Stimulated activated CD4-positive, alpha-beta T cell treated with anti-CD3 and anti-CD28 coated beads, Interleukin-4, amount 100 ng/mL, for 1 hour (primary cell): ENCODE measurements at regions not wholly inside any gene's neighbourhood (a gene's known extent, or its start where the extent isn't known, plus 50 kb on each side); places are given as distances from the start of the nearest gene placed in this dataset.
A peak's percentile ranks its signal among the peaks of the same experiment; 100 is the strongest.

Source experiments
- DNase-seq: peaks from one replicate; pipeline ENCODE4 v3.0.0-alpha.2; 2020

- DNase-seq = no peak
These were observed 337.6 kb upstream of the OR4E1 start for GRCh38 chr14:22011253-22011642.

GRCh38 chr14:22010545-22011252, 337.1 kb upstream of the OR4E1 start:
- DNase-seq = no peak

- no peak for DNase-seq
These were observed 335.1 kb upstream of the OR4E1 start for GRCh38 chr14:22008766-22009165.

GRCh38 chr14:22007784-22008412, 334.3 kb upstream of the OR4E1 start:
- DNase-seq = no peak

GRCh38 chr14:22007363-22007762, 333.7 kb upstream of the OR4E1 start:
- DNase-seq = no peak

- DNase-seq = peak; percentile 18
These were observed 329.8 kb upstream of the OR4E1 start for GRCh38 chr14:22003461-22003860.

GRCh38 chr14:22002860-22003284, 329.3 kb upstream of the OR4E1 start:
- peak; percentile 73 for DNase-seq

- DNase-seq = peak; percentile 5
These were observed 325.8 kb upstream of the OR4E1 start for GRCh38 chr14:21999402-21999801.

GRCh38 chr14:21997300-21997699, 323.7 kb upstream of the OR4E1 start:
- DNase-seq = no peak

GRCh38 chr14:21995332-21995731, 321.7 kb upstream of the OR4E1 start:
- DNase-seq = no peak

- DNase-seq = no peak
These were observed 320.2 kb upstream of the OR4E1 start for GRCh38 chr14:21993837-21994236.

- DNase-seq = no peak
These were observed 319.5 kb upstream of the OR4E1 start for GRCh38 chr14:21993070-21993469.

GRCh38 chr14:21991130-21991529, 317.5 kb upstream of the OR4E1 start:
- DNase-seq = peak; percentile 4

- DNase-seq = no peak
These were observed 316.5 kb upstream of the OR4E1 start for GRCh38 chr14:21990116-21990515.

- no peak for DNase-seq
These were observed 315.5 kb upstream of the OR4E1 start for GRCh38 chr14:21989090-21989489.

- DNase-seq = no peak
These were observed 314.8 kb upstream of the OR4E1 start for GRCh38 chr14:21988413-21988812.

- DNase-seq = no peak
These were observed 314.3 kb upstream of the OR4E1 start for GRCh38 chr14:21987937-21988336.

GRCh38 chr14:21985081-21985480, 311.5 kb upstream of the OR4E1 start:
- DNase-seq = no peak

GRCh38 chr14:21978999-21979314, 305.3 kb upstream of the OR4E1 start:
- DNase-seq = no peak

- DNase-seq = peak; percentile 33
These were observed 304.8 kb upstream of the OR4E1 start for GRCh38 chr14:21978184-21978998.

- no peak for DNase-seq
These were observed 301.1 kb upstream of the OR4E1 start for GRCh38 chr14:21974741-21975140.

- peak; percentile 41 for DNase-seq
These were observed 291.4 kb upstream of the OR4E1 start for GRCh38 chr14:21965042-21965441.

- DNase-seq = no peak
These were observed 290.6 kb upstream of the OR4E1 start for GRCh38 chr14:21964180-21964579.

- no peak for DNase-seq
These were observed 287.0 kb upstream of the OR4E1 start for GRCh38 chr14:21960636-21961035.
